Activated naive CD4-positive, alpha-beta T cell treated with Interleukin-2 at 50 U/mL for 16 hours (primary cell): ENCODE measurements at regions not wholly inside any gene's neighbourhood (a gene's known extent, or its start where the extent isn't known, plus 50 kb on each side); places are given as distances from the start of the nearest gene placed in this dataset.
A peak's percentile ranks its signal among the peaks of the same experiment; 100 is the strongest.
"Not testable (repeated sequence)": the region's sequence is repeated elsewhere in the genome, so short reads cannot be mapped to it uniquely, and the experiment has no call there.

ENCODE experiments used
- DNase-seq: peaks from one replicate; pipeline ENCODE4 v3.0.0-alpha.2; 2020

GRCh38 chr2:159880729-159881128 lies 82.7 kb upstream of the CD302 start:
- DNase-seq: no peak

- peak; percentile 39 for DNase-seq
Measured at GRCh38 chr2:159879051-159879604, 81.1 kb upstream of the CD302 start.

GRCh38 chr2:159875083-159875482 lies 77.1 kb upstream of the CD302 start:
- DNase-seq: no peak

GRCh38 chr2:159873258-159873657 lies 75.2 kb upstream of the CD302 start:
- no peak for DNase-seq

- DNase-seq: no peak
Measured at GRCh38 chr2:159872353-159872752, 74.3 kb upstream of the CD302 start.

- not testable (repeated sequence) for DNase-seq
Measured at GRCh38 chr2:159868598-159869159, 70.7 kb upstream of the CD302 start.

- no peak for DNase-seq
Measured at GRCh38 chr2:159867567-159868361, 69.8 kb upstream of the CD302 start.

GRCh38 chr2:159863526-159864160 lies 65.6 kb upstream of the CD302 start:
- DNase-seq: no peak

GRCh38 chr2:159860581-159861310 lies 62.7 kb upstream of the CD302 start:
- no peak for DNase-seq

GRCh38 chr2:159859583-159859982 lies 61.6 kb upstream of the CD302 start:
- DNase-seq: no peak

GRCh38 chr2:159856760-159857159 lies 58.8 kb upstream of the CD302 start:
- no peak for DNase-seq

GRCh38 chr2:159855557-159856061 lies 57.6 kb upstream of the CD302 start:
- DNase-seq: no peak

GRCh38 chr2:159855143-159855542 lies 57.1 kb upstream of the CD302 start:
- DNase-seq: no peak

- DNase-seq: no peak
Measured at GRCh38 chr2:159854481-159854880, 56.5 kb upstream of the CD302 start.

GRCh38 chr2:159853101-159853500 lies 55.1 kb upstream of the CD302 start:
- DNase-seq: no peak

- DNase-seq: no peak
Measured at GRCh38 chr2:159851941-159852340, 53.9 kb upstream of the CD302 start.

- DNase-seq: no peak
Measured at GRCh38 chr2:159850789-159851188, 52.8 kb upstream of the CD302 start.

- DNase-seq: no peak
Measured at GRCh38 chr2:159849160-159849813, 51.3 kb upstream of the CD302 start.
